K562 (cell line): ENCODE measurements at regions not wholly inside any gene's neighbourhood (a gene's known extent, or its start where the extent isn't known, plus 50 kb on each side); places are given as distances from the start of the nearest gene placed in this dataset.

ENCODE experiments used
- ATAC-seq: fragments of 200-7000 bp; cut with Tn5 transposase; 3 replicates; pipeline ENCODE4 v1.9.1; 2020; ENCODE audit warnings: moderate library complexity
- BruUV-seq: library from RNA; stranded (reverse); fragments of 400-500 nt; replicated peaks from 2 replicates; lab custom pipeline; 2021; lab: Mats Ljungman, UMichigan
- CTCF ChIA-PET: fragments of 300-600 bp; formaldehyde crosslinking; extraction: SDS; loops from one replicate; lab custom pipeline; 2021; ENCODE audit warnings: low intra/inter-chr PET ratio; lab: Yijun Ruan, JAX
- POLR2A ChIA-PET: fragments of 300-600, 350-650 bp; sonication (Branson Sonifier 250); formaldehyde crosslinking; extraction: SDS; loops from one replicate; lab custom pipeline; 2021; ENCODE audit warnings: antibody characterized with exemption, inconsistent platforms; lab: Yijun Ruan, JAX
- DNase-seq, 4 experiments: peaks; one replicate each; pipeline versions ENCODE4 v3.0.0 to v3.0.0-alpha.2; 2011 to 2018; ENCODE audit warnings: low spot score in 3 of 4, mixed read lengths in 3 of 4; ENCODE audit errors: extremely low read depth in 1 of 4
- FAIRE-seq: peaks from 2 replicates; lab custom pipeline; 2011; peaks lifted over from hg19 to GRCh38; lab: Jason Lieb, UNC
- H2AFZ ChIP-seq: 2 replicates; pipeline ENCODE4 v1.6.0; 2011; ENCODE audit warnings: low read depth, low read length, control low read depth, inconsistent platforms
- H3K27ac ChIP-seq: fragments of 200-600 bp; 3 replicates; pipeline ENCODE4 v1.8.0; 2011; ENCODE audit warnings: low read depth, mild to moderate bottlenecking, control low read depth, inconsistent platforms, low read length, moderate library complexity, mixed read lengths; ENCODE audit errors: extremely low read depth
- H3K27me3 ChIP-seq, 2 experiments: fragments of 300-600 bp in 1 of 2; 2 replicates in 1 of 2; 3 replicates in 1 of 2; pipeline versions ENCODE4 v1.6.0 to v1.8.0; 2011; ENCODE audit warnings: inconsistent platforms in 2 of 2, low read length in 2 of 2, mild to moderate bottlenecking in 1 of 2, mixed read lengths in 1 of 2, moderate library complexity in 1 of 2; ENCODE audit not compliant: control insufficient read depth in 2 of 2, insufficient read depth in 2 of 2
- H3K36me3 ChIP-seq: fragments of 300-600 bp; 3 replicates; pipeline ENCODE4 v1.8.0; 2011; ENCODE audit warnings: mild to moderate bottlenecking, low read length, inconsistent platforms; ENCODE audit not compliant: control insufficient read depth, insufficient read depth
- H3K4me1 ChIP-seq, 2 experiments: fragments of 200-600 bp in 1 of 2; replicated peaks in 1 of 2; 2 replicates in 1 of 2; 3 replicates in 1 of 2; pipeline versions ENCODE4 v1.5.1 to v1.8.0; 2011; ENCODE audit warnings: inconsistent platforms in 2 of 2, low read length in 2 of 2, mild to moderate bottlenecking in 1 of 2, mixed read lengths in 1 of 2, moderate library complexity in 1 of 2; ENCODE audit not compliant: control insufficient read depth in 2 of 2, insufficient read depth in 2 of 2
- H3K4me2 ChIP-seq: 2 replicates; pipeline ENCODE4 v1.6.1; 2011; ENCODE audit warnings: low read length, control low read depth, inconsistent platforms, mixed read lengths; ENCODE audit not compliant: insufficient read depth
- H3K4me3 ChIP-seq: fragments of 200-600 bp; sonication (generic), shearing (Covaris generic); 2 replicates; pipeline ENCODE4 v1.5.1; 2016; ENCODE audit warnings: control low read depth, inconsistent platforms
- H3K79me2 ChIP-seq: fragments of 200-600 bp; 3 replicates; pipeline ENCODE4 v1.8.0; 2011; ENCODE audit warnings: low read length, inconsistent platforms; ENCODE audit not compliant: control insufficient read depth, insufficient read depth
- H3K9ac ChIP-seq, 2 experiments: 2 replicates each; pipeline versions ENCODE4 v1.6.0 to v1.6.1; 2011; ENCODE audit warnings: low read depth in 2 of 2, low read length in 2 of 2, control low read depth in 1 of 2, inconsistent platforms in 1 of 2, mild to moderate bottlenecking in 1 of 2, mixed read lengths in 1 of 2; ENCODE audit not compliant: insufficient read depth in 1 of 2
- H3K9me1 ChIP-seq: one replicate; pipeline ENCODE4 v1.6.0; 2011; ENCODE audit warnings: inconsistent platforms, mild to moderate bottlenecking, low read length, moderate library complexity; ENCODE audit not compliant: control insufficient read depth, insufficient read depth
- H3K9me3 ChIP-seq: replicated peaks from 2 replicates; pipeline ENCODE4 v1.5.1; 2011; ENCODE audit warnings: low read depth, low read length, inconsistent platforms; ENCODE audit not compliant: control insufficient read depth, insufficient read depth
- H4K20me1 ChIP-seq: replicated peaks from 2 replicates; pipeline ENCODE4 v1.6.1; 2011; ENCODE audit warnings: low read length, inconsistent platforms, mixed read lengths; ENCODE audit not compliant: control insufficient read depth, insufficient read depth
- MGA ChIP-seq: fragments of 450-650 bp; IDR thresholded peaks from 2 replicates; pipeline ENCODE4 v1.6.1; 2016; ENCODE audit warnings: mild to moderate bottlenecking, moderate library complexity
- SPI1 ChIP-seq: IDR thresholded peaks from 2 replicates; pipeline ENCODE4 v1.6.1; 2011; ENCODE audit warnings: low read depth, low read length, control low read depth, borderline replicate concordance
- ZFP91 ChIP-seq: sonication (generic); formaldehyde crosslinking; IDR thresholded peaks from 2 replicates; pipeline ENCODE4 v1.8.0; 2022; ENCODE audit warnings: mild to moderate bottlenecking, missing genetic modification reagents
- WGBS: fragments of 100-300 bp; shearing (Covaris generic); methylation state at CpG from one replicate; pipeline ENCODE4 v1.1.6; 2016; ENCODE audit warnings: low coverage, mixed read lengths; ENCODE audit not compliant: insufficient coverage; ENCODE audit errors: missing lambda C conversion rate; 5-methylcytosine and 5-hydroxymethylcytosine counted together
- in situ Hi-C: fragments of 300-500 bp; cut with MboI; formaldehyde crosslinking; loops from 4 replicates; pipeline ENCODE4 v1.15.0; 2018; ENCODE audit warnings: inconsistent platforms, mixed read lengths
- intact Hi-C: fragments of 100-400 bp; cut with micrococcal nuclease; formaldehyde crosslinking; loops from 2 replicates; pipeline ENCODE4 v1.14.2; 2022

GRCh38 chr11:37203006-37203405 lies 605.0 kb upstream of the RAG2 start:
- Histone ChIP-seq H3K9me3 (no peaks in the 10 kb centered on the region), H3K79me2 (no peaks in the 10 kb centered on the region), H3K4me3 (no peak overlapping the region), H3K36me3 (no peaks in the 10 kb centered on the region), H2AFZ (no peak overlapping the region), H3K9ac (no peak overlapping the region), H3K9me1 (no peaks in the 10 kb centered on the region), H3K27me3 (no peaks in the 10 kb centered on the region), H3K4me2 (no peak overlapping the region), H4K20me1 (no peaks in the 10 kb centered on the region), H3K27ac (no peak overlapping the region), H3K4me1 (no peaks in the 10 kb centered on the region)
- ATAC-seq (no peak), FAIRE-seq (no peak), DNase-seq (no peak)
- no TSS peak for BruUV-seq
- 2% methylated on average over 5 of the region's 5 CpGs for WGBS
- ChIA-PET CTCF (no interaction called here), POLR2A (no interaction called here)
- intact Hi-C loops (no loop called here), in situ Hi-C loops (no loop called here)
- no peak for TF ChIP-seq ZFP91 (CRISPR knock-in tag)

- Histone ChIP-seq H3K9me1 (no peaks in the 10 kb centered on the region), H3K27ac (no peak overlapping the region), H3K79me2 (no peaks in the 10 kb centered on the region), H3K4me3 (no peak overlapping the region), H3K4me1 (no peaks in the 10 kb centered on the region), H3K9me3 (no peaks in the 10 kb centered on the region), H3K27me3 (no peaks in the 10 kb centered on the region), H3K4me2 (no peak overlapping the region), H3K9ac (no peak overlapping the region), H3K36me3 (no peaks in the 10 kb centered on the region), H2AFZ (no peak overlapping the region), H4K20me1 (no peaks in the 10 kb centered on the region)
- in situ Hi-C loops (no loop called here), intact Hi-C loops (no loop called here)
- 0% methylated on average over 1 of the region's 1 CpG for WGBS
- ATAC-seq (no peak), DNase-seq (no peak), FAIRE-seq (no peak)
- ChIA-PET POLR2A (no interaction called here), CTCF (no interaction called here)
- no TSS peak for BruUV-seq
- TF ChIP-seq MGA (no peak), SPI1 (no peak)
Measured at GRCh38 chr11:37199082-37199481, 601.0 kb upstream of the RAG2 start.
